Transverse colon (tissue), 4 donors: ENCODE measurements at regions not wholly inside any gene's neighbourhood (a gene's known extent, or its start where the extent isn't known, plus 50 kb on each side); places are given as distances from the start of the nearest gene placed in this dataset.

Experiments used
- CTCF ChIP-seq, 5 experiments: fragments of 200-600 bp in 3 of 5; fragments of 450-650 bp in 2 of 5; sonication (generic) in 3 of 5; IDR thresholded peaks; 1 replicate in 2 of 5; 2 replicates in 3 of 5; pipeline ENCODE4 v1.5.1; 2016 to 2017; ENCODE audit warnings: antibody characterized with exemption in 5 of 5, inconsistent platforms in 3 of 5, mild to moderate bottlenecking in 2 of 5, moderate library complexity in 1 of 5
- POLR2A ChIP-seq: fragments of 450-650 bp; IDR thresholded peaks from one replicate; pipeline ENCODE4 v1.6.1; 2016; ENCODE audit warnings: antibody characterized with exemption, mild to moderate bottlenecking, moderate library complexity
- POLR2AphosphoS5 ChIP-seq, 3 donors: sonication (generic); formaldehyde crosslinking; IDR thresholded peaks; one replicate each; pipeline ENCODE4 v1.6.1; 2016; ENCODE audit warnings: antibody characterized with exemption in 3 of 3

- TF ChIP-seq CTCF (IDR thresholded peaks at IDR 0.05) (no peak), POLR2A (no peak), POLR2AphosphoS5 (IDR thresholded peaks at IDR 0.05) (no peak)
Observed at GRCh38 chr3:177647876-177648275, 450.6 kb upstream of the TBL1XR1 start.
